ENCODE measurements at regions not wholly inside any gene's neighbourhood (a gene's known extent, or its start where the extent isn't known, plus 50 kb on each side); places are given as distances from the start of the nearest gene placed in this dataset.

GRCh38 chr15:69740684-69741083, 288.1 kb downstream of the RPLP1 start:
- WGBS: 82% methylated on average over 1 of the region's 1 CpG
- no peak for DNase-seq (ENCODE audit: low spot score)
- Histone ChIP-seq H3K9ac (ENCODE audit: low read depth in 1 of 2, low read length in 2 of 2) (no peak overlapping the region), H3K9me3 (ENCODE audit: control insufficient read depth in 4 of 4, low read length in 3 of 4) (peaks cover 0 to 5% (median 2%) of the 10 kb centered on the region in 4 donors), H3K36me3 (ENCODE audit: control insufficient read depth in 4 of 4, insufficient read depth in 3 of 4, low read depth in 1 of 4, low read length in 3 of 4) (no peaks in the 10 kb centered on the region), H3K27ac (ENCODE audit: low read depth in 1 of 2, low read length in 2 of 2) (no peak overlapping the region), H3K4me1 (ENCODE audit: control insufficient read depth in 4 of 4, insufficient read depth in 4 of 4, low read length in 3 of 4) (no peaks in the 10 kb centered on the region), H3K4me3 (ENCODE audit: low read depth in 1 of 3, low read length in 3 of 3) (no peak overlapping the region), H3K27me3 (ENCODE audit: control insufficient read depth in 4 of 4, insufficient read depth in 4 of 4, low read length in 3 of 4) (peaks cover 0 to 3% (median 0%) of the 10 kb centered on the region in 4 donors)
- TF ChIP-seq TAF1 (conservative IDR thresholded peaks at IDR 0.05): no peak
- TF ChIP-seq JUND (IDR thresholded peaks at IDR 0.05): no peak
- TF ChIP-seq GABPA (IDR thresholded peaks at IDR 0.05 in 1 of 2, conservative IDR thresholded peaks at IDR 0.05 in 1 of 2): no peak
- no peak for TF ChIP-seq ZBTB33 (IDR thresholded peaks at IDR 0.05)
- TF ChIP-seq HNF4A (conservative IDR thresholded peaks at IDR 0.05): no peak
- TF ChIP-seq, protein P1, sequence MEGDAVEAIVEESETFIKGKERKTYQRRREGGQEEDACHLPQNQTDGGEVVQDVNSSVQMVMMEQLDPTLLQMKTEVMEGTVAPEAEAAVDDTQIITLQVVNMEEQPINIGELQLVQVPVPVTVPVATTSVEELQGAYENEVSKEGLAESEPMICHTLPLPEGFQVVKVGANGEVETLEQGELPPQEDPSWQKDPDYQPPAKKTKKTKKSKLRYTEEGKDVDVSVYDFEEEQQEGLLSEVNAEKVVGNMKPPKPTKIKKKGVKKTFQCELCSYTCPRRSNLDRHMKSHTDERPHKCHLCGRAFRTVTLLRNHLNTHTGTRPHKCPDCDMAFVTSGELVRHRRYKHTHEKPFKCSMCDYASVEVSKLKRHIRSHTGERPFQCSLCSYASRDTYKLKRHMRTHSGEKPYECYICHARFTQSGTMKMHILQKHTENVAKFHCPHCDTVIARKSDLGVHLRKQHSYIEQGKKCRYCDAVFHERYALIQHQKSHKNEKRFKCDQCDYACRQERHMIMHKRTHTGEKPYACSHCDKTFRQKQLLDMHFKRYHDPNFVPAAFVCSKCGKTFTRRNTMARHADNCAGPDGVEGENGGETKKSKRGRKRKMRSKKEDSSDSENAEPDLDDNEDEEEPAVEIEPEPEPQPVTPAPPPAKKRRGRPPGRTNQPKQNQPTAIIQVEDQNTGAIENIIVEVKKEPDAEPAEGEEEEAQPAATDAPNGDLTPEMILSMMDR (IDR thresholded peaks at IDR 0.05; ENCODE audit: low read depth, low read length, missing input control): no peak
- no peak for TF ChIP-seq EGR1 (IDR thresholded peaks at IDR 0.05; ENCODE audit: low read depth in 2 of 2)
- TF ChIP-seq NR2F2 (IDR thresholded peaks at IDR 0.05): no peak
- no peak for TF ChIP-seq ATF3 (IDR thresholded peaks at IDR 0.05)
- no peak for TF ChIP-seq YY1 (IDR thresholded peaks at IDR 0.05)
- no peak for TF ChIP-seq FOXA1 (IDR thresholded peaks at IDR 0.05)
- no peak for TF ChIP-seq SP1 (IDR thresholded peaks at IDR 0.05)
- no peak for TF ChIP-seq MAX (IDR thresholded peaks at IDR 0.05)
- TF ChIP-seq RXRA (IDR thresholded peaks at IDR 0.05): no peak
- no peak for TF ChIP-seq FOXA2 (IDR thresholded peaks at IDR 0.05)
- no peak for TF ChIP-seq HNF4G (IDR thresholded peaks at IDR 0.05)
- TF ChIP-seq RAD21 (IDR thresholded peaks at IDR 0.05): no peak
- no peak for TF ChIP-seq REST (IDR thresholded peaks at IDR 0.05)

Data from liver (tissue), 8 donors.